ENCODE measurements at regions not wholly inside any gene's neighbourhood (a gene's known extent, or its start where the extent isn't known, plus 50 kb on each side); places are given as distances from the start of the nearest gene placed in this dataset.

GRCh38 chr2:21288299-21288698 is 164.5 kb downstream of the TDRD15 start:
- no peak for DNase-seq

- no peak for DNase-seq
Observed at GRCh38 chr2:21288739-21289520, 165.2 kb downstream of the TDRD15 start.

DNA sequence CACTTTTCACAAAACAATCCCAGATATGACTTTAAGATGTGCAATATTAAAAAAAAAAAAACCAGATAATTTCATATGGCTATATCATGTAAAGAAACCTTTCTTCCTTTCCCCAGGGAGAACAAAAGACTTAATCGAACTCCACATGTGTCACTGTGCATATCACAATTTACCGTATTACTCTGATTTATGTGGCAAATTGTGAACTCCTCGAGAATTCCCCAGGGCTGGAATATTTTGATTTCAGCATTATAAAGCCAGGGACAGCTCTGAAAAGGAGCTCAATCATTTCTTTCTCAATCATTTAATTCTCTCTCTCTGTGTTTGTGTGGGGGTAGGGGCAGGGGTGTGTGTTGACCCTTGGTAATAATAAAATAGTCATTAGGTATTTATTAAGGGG is 165.8 kb downstream of the TDRD15 start:
- DNase-seq = no peak

DNA sequence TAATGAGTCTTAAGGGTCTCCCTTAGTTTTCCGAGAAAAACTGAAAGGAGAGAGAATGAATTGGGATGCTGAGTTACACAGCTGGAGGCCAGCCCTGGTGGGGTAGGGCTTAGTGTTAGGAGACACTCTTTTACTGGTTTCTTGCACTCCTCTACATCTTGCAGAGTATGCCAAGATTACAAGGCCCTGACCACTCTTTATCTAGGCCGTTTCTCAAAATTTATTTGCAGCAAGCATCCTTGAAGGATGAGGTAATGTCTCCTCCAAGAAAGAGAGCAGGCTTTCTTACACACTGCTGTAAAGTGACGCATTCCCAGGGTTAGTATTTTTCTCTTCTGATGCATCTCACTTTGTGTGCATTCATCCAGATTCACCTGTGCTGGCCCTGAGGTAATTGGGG is 166.2 kb downstream of the TDRD15 start:
- no peak for DNase-seq

GRCh38 chr2:21291426-21291825 is 167.7 kb downstream of the TDRD15 start:
- DNase-seq = no peak

- DNase-seq = no peak
Observed at GRCh38 chr2:21294446-21294845, 170.7 kb downstream of the TDRD15 start.

DNA sequence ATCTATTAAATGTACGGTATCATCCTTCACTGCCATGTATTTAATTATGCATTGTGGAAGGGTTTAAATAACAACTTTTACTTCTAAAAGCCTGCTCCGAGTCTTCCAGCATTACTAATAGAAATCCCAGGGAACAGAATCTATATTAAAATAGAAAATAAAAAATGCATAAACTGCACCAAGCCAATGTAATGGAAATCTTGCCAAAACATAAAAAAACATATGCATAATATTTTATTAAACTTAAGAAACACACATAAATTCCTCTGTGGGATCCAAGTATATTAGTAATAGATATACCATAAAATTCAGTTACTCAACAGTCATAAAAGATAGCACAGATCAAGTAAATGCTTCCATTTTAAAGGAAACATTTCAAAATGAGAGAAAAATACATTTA is 175.6 kb downstream of the TDRD15 start:
- no peak for DNase-seq

DNA sequence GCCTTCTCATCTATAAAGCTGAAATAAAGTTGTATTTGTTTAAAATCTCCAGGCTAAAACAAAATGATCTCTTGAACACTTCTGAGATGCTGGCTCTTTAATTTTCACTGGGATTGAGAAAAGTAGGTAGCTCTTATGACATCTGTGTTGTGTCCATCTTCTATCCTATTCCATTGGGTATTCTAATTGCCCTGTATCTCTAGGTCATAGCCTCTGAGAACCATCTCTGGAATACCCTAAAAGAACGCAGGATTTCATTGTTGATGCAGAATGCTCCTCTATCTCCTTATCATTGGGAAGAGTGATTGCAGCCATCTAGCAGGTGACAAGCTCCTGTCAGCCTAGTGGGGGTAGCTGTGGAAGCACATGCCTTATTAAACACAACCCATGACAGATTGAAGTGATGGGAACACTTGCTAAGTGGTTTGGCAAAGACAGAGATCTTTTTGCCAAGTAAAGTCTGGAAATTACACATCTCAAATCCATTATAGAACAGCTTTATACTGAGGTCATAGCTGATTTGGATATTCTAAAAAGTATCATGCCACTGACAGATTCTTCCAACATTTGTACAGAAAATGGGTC is 178.2 kb downstream of the TDRD15 start:
- DNase-seq = no peak

- DNase-seq = no peak
Observed at GRCh38 chr2:21303876-21304275, 180.1 kb downstream of the TDRD15 start.

- no peak for DNase-seq
Observed at GRCh38 chr2:21305581-21305980, 181.8 kb downstream of the TDRD15 start.

GRCh38 chr2:21306235-21306634 is 182.5 kb downstream of the TDRD15 start:
- no peak for DNase-seq

DNA sequence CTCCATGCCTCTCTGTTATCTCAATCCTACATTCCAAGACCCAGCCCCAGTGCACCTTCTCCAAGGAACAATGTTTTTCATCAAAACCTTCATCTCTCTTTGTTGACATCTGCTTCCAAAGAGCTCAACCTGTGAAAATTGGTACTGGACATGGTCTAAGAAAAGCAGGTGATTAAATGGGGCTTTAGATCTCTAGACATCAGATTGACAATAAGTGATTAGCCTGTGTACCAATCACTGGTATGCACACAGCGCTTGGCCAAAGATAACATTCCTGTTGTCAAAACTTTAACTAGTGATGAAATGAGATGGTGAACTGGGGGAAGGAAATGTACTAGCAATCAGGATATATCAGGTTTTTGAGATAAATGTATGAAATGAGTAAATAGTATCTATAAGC is 183.3 kb downstream of the TDRD15 start:
- no peak for DNase-seq

DNA sequence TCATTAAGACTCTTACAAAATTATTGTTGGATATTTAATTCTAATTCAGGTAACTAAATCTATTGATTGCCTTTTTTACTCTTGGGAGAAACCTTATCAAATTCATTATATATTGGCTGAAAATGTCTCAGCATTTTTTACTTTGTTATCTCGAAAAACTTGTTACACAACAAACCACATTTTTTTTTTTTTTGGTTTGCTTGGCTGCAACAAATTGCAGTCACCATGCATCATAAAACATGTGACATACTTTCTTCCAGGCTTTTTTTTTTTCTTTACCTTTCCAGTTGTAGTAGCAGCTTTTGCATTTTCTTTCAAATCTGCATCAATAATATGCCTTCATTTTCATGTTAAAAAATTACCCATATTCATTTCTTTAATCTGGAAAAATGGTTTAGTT is 186.7 kb downstream of the TDRD15 start:
- DNase-seq = no peak

- no peak for DNase-seq
Observed at GRCh38 chr2:21314322-21314835, 190.6 kb downstream of the TDRD15 start.

DNA sequence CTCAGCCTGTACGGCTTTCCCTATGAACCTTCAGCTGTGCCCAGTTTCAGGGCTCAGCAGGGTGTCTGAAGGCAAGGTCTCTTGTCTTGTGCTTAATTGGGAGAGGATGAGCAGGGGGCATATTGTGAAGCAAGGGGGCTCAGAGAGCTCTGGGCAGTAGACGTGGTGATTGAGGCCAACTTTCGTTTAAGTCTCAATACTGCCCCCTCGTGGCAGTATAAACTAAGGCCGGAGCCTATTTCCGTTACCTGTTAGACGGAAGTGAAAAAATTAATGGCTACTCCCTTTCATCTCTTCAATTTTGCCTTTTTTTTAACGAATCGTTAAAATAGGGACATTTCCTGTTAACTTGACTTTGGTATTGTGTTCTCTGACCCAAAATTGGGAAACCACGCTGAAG is 193.4 kb downstream of the TDRD15 start:
- DNase-seq = peak; percentile 1

- DNase-seq = no peak
Observed at GRCh38 chr2:21318263-21318662, 194.5 kb downstream of the TDRD15 start.

DNA sequence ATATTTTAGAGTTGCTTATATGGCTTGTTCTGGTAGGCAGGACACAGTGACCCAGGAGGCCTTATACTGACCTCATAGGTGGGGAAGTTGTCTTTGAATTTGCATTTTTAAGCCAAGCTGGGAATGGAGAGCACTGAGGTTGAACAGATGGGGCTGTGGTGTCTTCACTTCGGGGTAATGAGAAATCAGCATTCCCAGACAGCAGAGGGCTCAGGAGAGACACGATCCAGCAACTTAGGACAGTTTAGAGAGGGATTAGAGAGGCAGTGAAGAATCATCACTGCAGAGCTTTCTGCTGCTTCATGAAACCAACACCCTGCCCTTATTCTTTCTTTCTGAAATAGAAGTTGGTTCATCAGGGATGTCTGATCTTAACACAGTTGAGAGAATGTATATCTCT is 202.4 kb downstream of the TDRD15 start:
- DNase-seq = no peak

DNA sequence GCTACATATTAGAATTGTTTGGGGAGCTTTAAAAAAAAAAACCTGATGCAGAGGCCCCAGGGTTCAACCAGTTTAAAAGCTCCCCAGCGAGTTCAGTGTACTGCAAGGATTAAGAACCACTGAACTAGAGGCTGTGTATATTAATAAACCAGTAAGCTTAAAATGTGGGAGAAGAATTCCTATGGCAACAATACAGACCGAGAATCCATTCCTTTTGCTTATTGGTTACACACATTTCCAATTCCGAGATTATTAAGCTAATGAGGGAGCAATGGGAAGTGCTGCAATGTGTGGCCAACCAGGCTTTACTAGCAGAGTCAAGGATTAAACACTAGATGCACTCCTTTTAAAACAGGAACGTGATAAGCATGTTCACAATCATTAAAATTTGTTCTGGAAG is 204.4 kb downstream of the TDRD15 start:
- no peak for DNase-seq

DNA sequence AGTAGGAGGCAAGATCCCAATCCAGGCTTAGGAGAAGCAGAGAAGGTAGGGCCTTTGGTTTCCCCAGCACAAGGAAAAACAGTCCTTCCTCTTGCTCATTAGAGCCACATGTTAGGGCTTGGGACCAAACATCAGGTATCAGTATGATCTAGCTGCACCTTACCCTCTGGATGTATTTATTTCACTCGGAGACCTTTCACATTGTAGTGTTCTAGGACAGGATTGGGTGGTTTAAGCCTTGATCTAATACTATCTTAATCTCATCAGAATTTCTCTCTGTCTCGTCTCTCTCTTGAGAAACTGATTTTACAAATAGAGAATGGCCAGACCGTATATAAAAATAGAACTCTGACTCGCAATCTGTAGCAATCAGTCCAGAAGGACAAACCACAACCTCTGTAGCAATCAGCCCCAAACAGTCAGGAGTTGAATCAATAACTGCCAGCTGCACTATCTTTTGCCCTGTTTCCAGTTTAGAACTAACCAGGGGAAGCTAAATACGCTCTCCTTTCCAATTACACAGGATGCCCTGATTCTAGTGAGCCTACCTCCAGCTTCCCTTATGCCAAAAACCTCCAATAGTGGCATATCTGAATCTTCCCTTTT is 207.1 kb downstream of the TDRD15 start:
- DNase-seq = no peak

DNA sequence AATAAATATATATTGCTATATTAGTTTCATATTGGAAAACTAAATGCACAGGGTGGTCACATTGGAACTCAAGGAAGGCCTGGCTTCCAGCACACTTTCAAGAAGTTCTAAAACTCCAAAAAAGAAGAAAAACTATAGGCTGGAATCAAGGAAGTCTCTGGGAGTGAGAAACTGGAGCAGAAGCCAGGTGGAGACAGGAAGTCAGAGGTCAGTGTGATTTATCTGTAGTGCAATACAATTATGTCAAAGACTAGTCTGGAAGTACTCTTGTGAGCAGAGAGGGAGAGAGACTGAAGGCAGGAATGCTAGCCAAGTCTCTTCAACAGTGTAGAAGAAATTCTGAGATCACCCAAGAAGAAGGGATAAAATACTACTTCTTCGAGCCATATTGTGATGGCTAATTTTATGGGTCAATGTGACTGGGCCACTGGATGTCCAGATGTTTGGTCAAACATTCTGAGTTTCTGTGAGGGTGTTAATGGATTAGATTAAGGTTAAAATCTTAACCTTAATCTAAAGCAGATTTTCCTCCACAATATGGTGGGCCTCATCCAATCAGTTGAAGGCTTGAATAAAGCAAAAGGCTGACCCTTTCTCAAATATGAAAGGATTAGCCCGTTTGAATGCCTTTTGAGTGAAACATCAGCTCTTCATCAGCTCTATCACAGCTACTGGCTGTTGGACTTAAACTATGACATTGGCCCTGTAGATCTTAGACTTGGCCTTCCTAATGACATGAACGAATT is 208.0 kb downstream of the TDRD15 start:
- no peak for DNase-seq

GRCh38 chr2:21332993-21333625 is 209.3 kb downstream of the TDRD15 start:
- DNase-seq = no peak

- no peak for DNase-seq
Observed at GRCh38 chr2:21333684-21334083, 209.9 kb downstream of the TDRD15 start.

- DNase-seq = no peak
Observed at GRCh38 chr2:21346984-21347383, 223.2 kb downstream of the TDRD15 start.
